Heart left ventricle (tissue), 16 donors: ENCODE measurements at regions not wholly inside any gene's neighbourhood (a gene's known extent, or its start where the extent isn't known, plus 50 kb on each side); places are given as distances from the start of the nearest gene placed in this dataset.

ENCODE experiments used
- ATAC-seq, 4 donors: fragments of 200-7000 bp; cut with Tn5 transposase; one replicate each; pipeline ENCODE4 v1.9.1; 2020 to 2022; ENCODE audit warnings: moderate library complexity in 4 of 4, mild to moderate bottlenecking in 3 of 4, moderate number of reproducible peaks in 1 of 4
- DNase-seq, 5 donors: peaks; one replicate each; pipeline ENCODE4 v3.0.0-alpha.2; 2020
- H3K27ac ChIP-seq, 12 donors: fragments of 200-600 bp; sonication (generic) in 4 of 12; one replicate each; pipeline versions ENCODE4 v1.5.0 to v1.8.0; 2016 to 2022; ENCODE audit warnings: mild to moderate bottlenecking in 2 of 12
- H3K27me3 ChIP-seq, 9 donors: fragments of 200-600 bp; sonication (generic) in 2 of 9; one replicate each; pipeline versions ENCODE4 v1.5.1 to v1.8.0; 2016 to 2022; ENCODE audit warnings: mild to moderate bottlenecking in 3 of 9
- H3K36me3 ChIP-seq, 9 donors: fragments of 200-600 bp; sonication (generic) in 2 of 9; one replicate each; pipeline versions ENCODE4 v1.5.0 to v1.8.0; 2018 to 2022; ENCODE audit warnings: mild to moderate bottlenecking in 2 of 9
- H3K4me1 ChIP-seq, 12 donors: fragments of 200-600 bp; sonication (generic) in 4 of 12; one replicate each; pipeline versions ENCODE4 v1.5.0 to v1.8.0; 2016 to 2022; ENCODE audit warnings: mild to moderate bottlenecking in 3 of 12
- H3K4me3 ChIP-seq, 12 donors: fragments of 200-600 bp; sonication (generic) in 4 of 12; one replicate each; pipeline versions ENCODE4 v1.5.0 to v1.8.0; 2017 to 2022; ENCODE audit warnings: mild to moderate bottlenecking in 9 of 12, moderate library complexity in 4 of 12
- H3K9me3 ChIP-seq, 12 donors: fragments of 200-600 bp; sonication (generic) in 4 of 12; one replicate each; pipeline versions ENCODE4 v1.5.0 to v1.8.0; 2016 to 2022; ENCODE audit warnings: mild to moderate bottlenecking in 1 of 12
- CTCF ChIP-seq, 12 donors: fragments of 200-600 bp; sonication (generic) in 4 of 12; IDR thresholded peaks; one replicate each; pipeline versions ENCODE4 v1.5.0 to v1.8.0; 2018 to 2022; ENCODE audit warnings: antibody characterized with exemption in 12 of 12, mild to moderate bottlenecking in 5 of 12
- POLR2A ChIP-seq, 2 donors: fragments of 450-650 bp; IDR thresholded peaks; one replicate each; pipeline ENCODE4 v1.6.1; 2017; ENCODE audit warnings: antibody characterized with exemption in 2 of 2, mild to moderate bottlenecking in 2 of 2, moderate library complexity in 2 of 2
- WGBS, 4 donors: extraction: QIAGEN DNeasy Blood & Tissue Kit in 2 of 4; methylation state at CpG; one replicate each; pipeline versions ENCODE4 v1.1.5 to v1.1.7; 2013 to 2018; 5-methylcytosine and 5-hydroxymethylcytosine counted together
- intact Hi-C, 10 donors: fragments of 100-400 bp; cut with DNase I; formaldehyde crosslinking; loops; one replicate each; pipeline versions ENCODE4 v1.11.1 to v1.14.2; 2022
- donor health status: ischemic (EF 13 %, LVEDD 7.1; RV severe dilation, severe dysfunction).
- donor health status: healthy with polysubstance abuse.
- donor health status: DM: no; HTN: yes; CAD: no.
- donor health status: DM: no; HTN: no; CAD: no.
- donor health status: ischemic (EF 25% LVEDD 6.9; RV normal size, moderate dysfunction).
- donor health status: ischemic (EF 25% LVEDD 5.7; RV mildly dilated, moderate dysfunction).
- donor health status: healthy.
- donor health status: DM: yes; HTN: yes; CAD: no.
- donor health status: ischemic (EF 35%, LVEDD 5.7; RV mildly dilated, moderate dysfunction).
- donor health status: nonischemic (EF 11% LVEDD 7.7; RV severe dilation, severe dysfunction).
- donor health status: DM: yes; HTN: yes; CAD: no.
- donor health status: PGD.
- donor health status: ischemic (EF 29% LVEDD 5.4; RV normal size, mild dysfunction).
- donor health status: nonischemic (EF 23%, LVEDD 6.1; RV moderate dilation, normal function).

DNA sequence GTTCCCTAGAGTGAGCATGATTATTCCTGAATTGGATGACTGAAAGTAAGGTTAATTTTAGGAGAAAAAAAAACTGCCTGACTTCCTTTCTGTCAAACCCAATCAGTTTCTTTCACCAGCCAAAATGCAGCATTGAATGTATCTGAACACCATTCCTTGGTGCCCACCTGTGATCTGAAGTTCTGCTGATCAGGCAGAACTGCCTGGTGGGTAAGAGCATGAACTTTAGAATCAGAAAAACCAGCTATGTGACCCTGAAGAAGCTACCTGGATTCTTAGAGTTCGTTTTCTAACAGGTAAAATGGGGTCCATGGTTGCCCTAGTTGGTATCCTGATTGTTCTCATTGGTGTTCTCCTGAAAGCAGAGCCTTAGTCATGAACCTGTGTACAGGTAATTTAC is 506.9 kb downstream of the MED13L start:
- no peaks in the 10 kb centered on the region for H3K36me3 ChIP-seq
- H3K27ac ChIP-seq, result no peak overlapping the region
- WGBS, 4 donors, result 40 to 70% (median 51%) methylated on average over 1 of the region's 1 CpG
- no peak for DNase-seq
- TF ChIP-seq POLR2A (IDR thresholded peaks at IDR 0.05) (no peak), CTCF (IDR thresholded peaks at IDR 0.05) (no peak)
- no peak for ATAC-seq
- peaks cover 0 to 5% (median 0%) of the 10 kb centered on the region in 12 donors for H3K9me3 ChIP-seq
- intact Hi-C loops, result no loop called here
- peaks cover 0 to 2% (median 0%) of the 10 kb centered on the region in 9 donors for H3K27me3 ChIP-seq
- no peaks in the 10 kb centered on the region for H3K4me1 ChIP-seq
- H3K4me3 ChIP-seq, result no peak overlapping the region

GRCh38 chr12:115767916-115768315 is 509.6 kb downstream of the MED13L start:
- no peak for ATAC-seq
- intact Hi-C loops, result loop anchor here in 1 of 10 donors (10.0 kb wide), 1 partner anchor 147 kb away; no protein-coding TSS in a partner anchor
- Histone ChIP-seq H3K27ac (no peak overlapping the region), H3K27me3 (peaks cover 0 to 5% (median 0%) of the 10 kb centered on the region in 9 donors), H3K9me3 (no peaks in the 10 kb centered on the region), H3K4me1 (no peaks in the 10 kb centered on the region), H3K4me3 (no peak overlapping the region), H3K36me3 (no peaks in the 10 kb centered on the region)
- TF ChIP-seq POLR2A (IDR thresholded peaks at IDR 0.05), result no peak
- no peak for TF ChIP-seq CTCF (IDR thresholded peaks at IDR 0.05)
- DNase-seq, result no peak
- WGBS, 4 donors, result 70 to 84% (median 73%) methylated on average over 5 of the region's 5 CpGs

GRCh38 chr12:115763982-115764621 is 513.4 kb downstream of the MED13L start:
- no peak overlapping the region for H3K4me3 ChIP-seq
- ATAC-seq (no peak), DNase-seq (no peak)
- 29 to 47% (median 33%) methylated on average over 3 of the region's 3 CpGs for WGBS, 4 donors
- no peaks in the 10 kb centered on the region for H3K36me3 ChIP-seq
- intact Hi-C loops, result loop anchor here in 2 of 10 donors (5.0 to 10.0 kb wide), 2 partner anchors 151 to 153 kb away; no protein-coding TSS in a partner anchor
- H3K9me3 ChIP-seq, result no peaks in the 10 kb centered on the region
- no peaks in the 10 kb centered on the region for H3K4me1 ChIP-seq
- TF ChIP-seq CTCF (IDR thresholded peaks at IDR 0.05) (no peak), POLR2A (IDR thresholded peaks at IDR 0.05) (no peak)
- peaks cover 0 to 13% (median 2%) of the 10 kb centered on the region in 9 donors for H3K27me3 ChIP-seq
- H3K27ac ChIP-seq, result no peak overlapping the region

- DNase-seq (no peak), ATAC-seq (no peak)
- Histone ChIP-seq H3K9me3 (no peaks in the 10 kb centered on the region), H3K27me3 (peaks cover 0 to 18% (median 2%) of the 10 kb centered on the region in 9 donors), H3K36me3 (no peaks in the 10 kb centered on the region), H3K27ac (no peak overlapping the region), H3K4me3 (no peak overlapping the region), H3K4me1 (no peaks in the 10 kb centered on the region)
- intact Hi-C loops, result loop anchor here in 2 of 10 donors (5.0 to 10.0 kb wide), 2 partner anchors 151 to 154 kb away; no protein-coding TSS in a partner anchor
- TF ChIP-seq POLR2A (IDR thresholded peaks at IDR 0.05), result no peak
- TF ChIP-seq CTCF (IDR thresholded peaks at IDR 0.05), result no peak
- WGBS, 4 donors, result 70 to 80% (median 77%) methylated on average over 5 of the region's 5 CpGs
These were observed 514.1 kb downstream of the MED13L start for GRCh38 chr12:115763376-115763775.
